HuH-7.5 (cell line): ENCODE measurements at regions not wholly inside any gene's neighbourhood (a gene's known extent, or its start where the extent isn't known, plus 50 kb on each side); places are given as distances from the start of the nearest gene placed in this dataset.
A peak's percentile ranks its signal among the peaks of the same experiment; 100 is the strongest.

Experiments used
- DNase-seq: peaks from one replicate; pipeline ENCODE4 v3.0.0; 2011; ENCODE audit warnings: low spot score

DNA sequence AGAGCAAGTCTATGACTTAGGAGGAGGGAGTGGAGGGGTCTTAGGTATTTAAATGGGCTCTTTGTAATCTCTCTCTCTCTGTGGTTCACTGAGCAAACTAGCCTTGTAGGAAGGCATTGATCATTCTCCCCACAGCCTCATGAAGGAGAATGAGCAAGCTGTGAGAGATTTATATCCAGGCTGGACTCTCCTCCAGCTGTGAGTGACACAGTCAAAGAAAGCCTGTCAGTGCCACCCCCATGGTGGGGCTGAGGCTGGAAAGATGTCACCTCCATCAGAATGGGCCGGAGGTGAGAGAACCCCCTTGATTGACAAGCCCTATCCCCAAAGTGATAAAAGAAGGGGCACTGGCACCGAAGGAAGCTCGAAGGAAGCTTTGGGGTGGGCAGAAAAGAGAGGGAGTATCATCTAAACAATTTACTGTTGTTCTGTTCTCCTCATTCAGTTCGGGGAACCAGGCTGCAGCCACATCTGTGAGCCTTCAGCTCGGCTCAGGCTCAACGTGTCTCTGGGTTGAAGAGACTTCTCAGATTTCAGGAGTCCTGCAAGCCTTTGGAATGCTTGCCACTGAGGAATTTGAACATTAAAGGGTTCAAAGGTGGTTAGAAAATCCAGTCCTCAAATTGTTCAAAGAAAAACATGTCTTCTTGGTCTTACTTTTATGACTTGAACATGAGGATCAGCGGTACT, 538.2 kb upstream of the ZNF462 start:
- no peak for DNase-seq

GRCh38 chr9:106326493-106326892, 536.5 kb upstream of the ZNF462 start:
- no peak for DNase-seq

- no peak for DNase-seq
Observed at GRCh38 chr9:106333481-106333880, 529.5 kb upstream of the ZNF462 start.

- DNase-seq = no peak
Observed at GRCh38 chr9:106334081-106334480, 528.9 kb upstream of the ZNF462 start.

DNA sequence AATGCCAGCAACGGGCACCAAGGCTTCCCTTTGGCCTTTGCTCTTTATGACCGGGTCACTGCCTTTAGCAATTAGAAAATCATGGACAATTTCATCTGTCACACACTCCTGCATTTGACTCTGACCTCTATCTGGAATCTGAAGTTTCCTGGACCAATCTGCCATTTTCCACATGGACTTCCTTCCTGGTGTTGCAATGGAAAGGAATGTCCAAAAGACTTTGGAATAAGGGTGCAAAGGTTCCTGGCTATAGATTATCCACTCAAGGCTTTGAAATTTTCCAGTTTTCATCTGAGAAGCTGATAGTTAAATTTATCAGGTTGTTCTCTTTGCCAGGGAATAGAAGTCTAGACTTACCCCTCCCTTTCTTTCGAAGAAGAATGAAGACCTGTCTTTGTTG, 523.1 kb upstream of the ZNF462 start:
- no peak for DNase-seq

- DNase-seq = no peak
Observed at GRCh38 chr9:106350777-106351176, 512.2 kb upstream of the ZNF462 start.

GRCh38 chr9:106356924-106357323, 506.0 kb upstream of the ZNF462 start:
- DNase-seq = no peak

GRCh38 chr9:106358331-106358730, 504.6 kb upstream of the ZNF462 start:
- DNase-seq = no peak

GRCh38 chr9:106376689-106377088, 486.3 kb upstream of the ZNF462 start:
- no peak for DNase-seq

DNA sequence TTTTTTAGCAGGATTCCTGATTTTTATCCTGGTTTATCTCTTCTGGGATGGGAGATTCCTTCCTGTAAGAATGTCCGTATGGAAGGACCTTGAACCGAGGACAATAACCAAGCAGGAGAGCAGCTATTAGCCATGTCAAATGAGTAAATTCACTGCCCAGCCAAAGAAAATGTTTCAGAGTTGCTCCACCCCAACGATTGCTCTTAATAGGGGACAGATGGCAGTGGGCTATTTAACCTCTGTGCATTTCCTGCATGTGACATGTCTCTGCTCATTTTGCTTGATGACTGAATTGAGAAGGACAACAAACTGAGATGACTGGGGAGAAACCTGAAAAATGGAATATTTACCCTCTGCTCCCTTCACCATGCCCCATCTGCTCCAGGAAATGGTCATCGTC, 479.9 kb upstream of the ZNF462 start:
- no peak for DNase-seq

DNA sequence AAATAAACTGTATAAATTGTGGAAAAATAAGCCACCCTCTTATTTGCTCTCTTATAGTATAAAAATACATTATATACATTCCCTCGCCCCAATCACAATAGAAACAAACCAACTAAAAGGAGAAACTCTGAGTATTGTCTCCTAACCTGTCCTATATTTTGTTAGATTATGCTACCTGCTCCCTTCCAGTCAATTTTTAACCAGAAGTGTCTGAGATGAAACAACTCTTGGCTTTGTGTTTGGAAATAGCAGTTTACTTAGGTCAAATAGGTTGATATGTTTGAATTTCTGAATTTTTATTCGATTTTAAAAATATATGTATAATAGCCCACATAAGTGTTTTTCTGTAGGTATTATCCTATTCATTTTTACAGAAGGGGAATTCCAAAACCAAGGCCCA, 475.0 kb upstream of the ZNF462 start:
- no peak for DNase-seq

GRCh38 chr9:106393226-106393625, 469.7 kb upstream of the ZNF462 start:
- DNase-seq = no peak

GRCh38 chr9:106400170-106400569, 462.8 kb upstream of the ZNF462 start:
- no peak for DNase-seq

GRCh38 chr9:106400950-106401349, 462.0 kb upstream of the ZNF462 start:
- peak; percentile 11 for DNase-seq

DNA sequence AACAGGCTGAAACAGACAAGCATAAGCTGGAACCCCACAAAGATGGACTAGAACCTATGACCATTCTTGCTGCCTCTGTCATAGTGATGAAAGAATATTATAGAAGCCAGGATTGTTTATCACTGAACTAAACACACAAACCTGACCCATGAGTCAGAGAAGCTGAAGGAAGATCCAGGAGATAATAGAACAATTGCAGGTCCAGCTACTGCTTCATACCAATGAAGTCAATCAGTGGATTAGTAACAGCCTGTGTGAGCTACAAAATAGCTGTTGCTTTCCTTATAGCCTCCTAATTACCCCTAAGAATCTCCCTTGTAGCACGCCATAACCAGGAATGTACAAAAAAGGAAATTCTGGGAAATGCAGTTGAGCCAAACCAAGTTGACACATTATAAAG, 459.9 kb upstream of the ZNF462 start:
- no peak for DNase-seq

- no peak for DNase-seq
Observed at GRCh38 chr9:106404137-106404536, 458.8 kb upstream of the ZNF462 start.

- DNase-seq = no peak
Observed at GRCh38 chr9:106405871-106406435, 457.0 kb upstream of the ZNF462 start.

- DNase-seq = no peak
Observed at GRCh38 chr9:106414042-106414441, 448.9 kb upstream of the ZNF462 start.

DNA sequence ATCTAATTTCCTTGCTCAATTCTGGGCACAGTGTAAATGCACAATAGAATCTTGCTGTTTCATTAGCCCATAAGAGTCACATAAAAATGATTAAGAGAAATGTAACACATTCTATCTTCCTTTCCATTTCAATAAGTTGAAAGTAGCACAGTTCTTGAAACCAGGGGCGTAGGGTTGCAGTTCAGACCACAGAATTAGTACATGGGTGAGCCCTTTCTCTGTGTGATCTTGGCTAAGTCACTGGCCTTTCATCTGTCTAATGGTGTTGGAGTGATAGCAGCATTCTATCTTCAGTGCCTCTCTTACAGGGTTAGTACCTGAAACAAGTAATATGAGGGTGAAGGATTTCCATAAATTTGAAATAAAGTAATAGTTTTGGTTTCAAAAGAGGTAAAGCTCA, 445.3 kb upstream of the ZNF462 start:
- DNase-seq = no peak

- DNase-seq = no peak
Observed at GRCh38 chr9:106419829-106420228, 443.1 kb upstream of the ZNF462 start.

DNA sequence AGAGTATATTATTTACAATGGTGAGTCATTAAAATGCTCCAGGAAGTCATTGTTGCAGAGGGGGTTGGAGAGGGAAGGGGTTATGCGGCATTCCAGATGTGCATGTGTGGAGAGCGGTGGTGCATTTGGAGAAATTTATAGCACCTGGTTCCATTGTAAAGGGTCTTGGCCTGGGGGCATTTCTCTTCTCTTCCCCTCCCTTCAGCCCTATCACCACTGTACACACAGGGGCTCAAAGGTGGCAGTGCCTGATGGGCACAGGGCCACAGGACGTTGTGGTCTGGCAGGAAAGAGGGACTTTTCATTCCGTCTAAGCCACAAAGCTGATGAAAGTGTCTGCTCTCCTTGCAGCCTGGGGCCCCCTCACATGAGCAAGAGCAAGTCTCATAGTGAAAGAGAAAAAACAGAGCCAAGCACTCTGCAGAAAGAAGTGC, 442.4 kb upstream of the ZNF462 start:
- DNase-seq = no peak

DNA sequence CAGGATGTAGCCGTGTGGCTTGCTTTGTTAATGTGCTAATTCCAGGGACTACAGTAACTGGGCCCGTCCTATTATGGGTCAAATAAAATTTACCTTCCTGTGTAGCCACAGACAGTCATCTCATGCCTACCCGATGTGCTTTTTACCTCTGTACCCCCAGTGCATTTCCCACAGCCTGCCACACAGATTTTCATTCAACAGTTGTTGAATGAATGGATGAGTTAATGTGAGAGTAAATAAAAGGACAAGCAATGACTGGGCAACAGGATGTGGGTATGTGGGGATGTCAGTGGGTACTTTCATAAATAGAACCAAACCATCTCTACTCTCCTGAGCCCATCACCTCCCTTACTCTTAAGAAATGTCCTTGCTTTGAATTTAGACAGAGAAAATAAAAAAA, 441.2 kb upstream of the ZNF462 start:
- no peak for DNase-seq

GRCh38 chr9:106423575-106423974, 439.4 kb upstream of the ZNF462 start:
- DNase-seq = no peak

DNA sequence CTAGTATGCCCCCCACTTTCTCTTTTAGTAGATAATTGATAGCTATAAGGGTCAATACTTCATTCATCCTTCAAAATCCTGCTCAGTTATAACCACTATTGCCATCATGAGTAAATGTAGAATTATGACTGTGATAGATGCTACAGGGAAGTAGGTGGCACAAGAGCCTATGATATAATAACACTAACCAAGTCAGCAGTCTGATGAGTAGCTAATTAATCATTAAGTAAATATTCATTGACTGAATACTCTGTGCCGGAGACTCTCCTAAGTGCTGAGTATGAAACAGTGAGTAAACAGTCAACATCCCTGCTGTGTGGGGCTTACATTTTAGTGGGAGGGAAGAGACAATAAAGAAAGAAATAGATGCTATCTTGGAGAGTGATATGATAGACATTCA, 430.3 kb upstream of the ZNF462 start:
- no peak for DNase-seq
